PC-3 (cell line): ENCODE measurements at regions not wholly inside any gene's neighbourhood (a gene's known extent, or its start where the extent isn't known, plus 50 kb on each side); places are given as distances from the start of the nearest gene placed in this dataset.

Experiments used
- EZH2 ChIP-seq: fragments of 300-600 bp; sonication (generic); IDR thresholded peaks from one replicate; pipeline ENCODE4 v1.6.1; 2017; ENCODE audit warnings: antibody characterized with exemption, mild to moderate bottlenecking, low read length; ENCODE audit not compliant: unreplicated experiment
- TF ChIP-seq, protein P1 (sequence below): fragments of 300-600 bp; sonication (generic); conservative IDR thresholded peaks from 2 replicates; pipeline ENCODE4 v1.5.1; 2017; ENCODE audit warnings: antibody characterized with exemption, low read depth, mild to moderate bottlenecking, low read length

DNA sequence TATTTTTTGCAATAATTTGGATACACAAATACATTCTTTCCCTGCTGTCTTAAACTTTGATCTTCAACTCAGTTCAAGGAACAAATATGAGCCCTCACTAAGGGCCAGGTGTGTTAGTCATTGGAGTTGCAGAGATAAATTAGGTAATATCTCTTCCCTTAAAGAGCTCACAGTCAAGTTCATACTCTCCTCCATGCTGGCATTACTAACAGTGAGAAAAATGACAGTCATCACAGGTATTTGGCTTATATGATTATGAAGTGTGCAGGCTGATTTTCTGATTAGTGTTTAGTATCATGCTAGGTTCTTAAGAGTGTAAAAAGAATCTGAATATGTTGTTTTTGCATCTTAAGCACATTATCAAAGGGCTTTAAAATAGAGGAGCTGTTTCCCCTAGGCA, 594.7 kb downstream of the CCER1 start:
- TF ChIP-seq, protein P1, sequence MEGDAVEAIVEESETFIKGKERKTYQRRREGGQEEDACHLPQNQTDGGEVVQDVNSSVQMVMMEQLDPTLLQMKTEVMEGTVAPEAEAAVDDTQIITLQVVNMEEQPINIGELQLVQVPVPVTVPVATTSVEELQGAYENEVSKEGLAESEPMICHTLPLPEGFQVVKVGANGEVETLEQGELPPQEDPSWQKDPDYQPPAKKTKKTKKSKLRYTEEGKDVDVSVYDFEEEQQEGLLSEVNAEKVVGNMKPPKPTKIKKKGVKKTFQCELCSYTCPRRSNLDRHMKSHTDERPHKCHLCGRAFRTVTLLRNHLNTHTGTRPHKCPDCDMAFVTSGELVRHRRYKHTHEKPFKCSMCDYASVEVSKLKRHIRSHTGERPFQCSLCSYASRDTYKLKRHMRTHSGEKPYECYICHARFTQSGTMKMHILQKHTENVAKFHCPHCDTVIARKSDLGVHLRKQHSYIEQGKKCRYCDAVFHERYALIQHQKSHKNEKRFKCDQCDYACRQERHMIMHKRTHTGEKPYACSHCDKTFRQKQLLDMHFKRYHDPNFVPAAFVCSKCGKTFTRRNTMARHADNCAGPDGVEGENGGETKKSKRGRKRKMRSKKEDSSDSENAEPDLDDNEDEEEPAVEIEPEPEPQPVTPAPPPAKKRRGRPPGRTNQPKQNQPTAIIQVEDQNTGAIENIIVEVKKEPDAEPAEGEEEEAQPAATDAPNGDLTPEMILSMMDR, result no peak
- no peak for TF ChIP-seq EZH2
